ENCODE measurements at regions not wholly inside any gene's neighbourhood (a gene's known extent, or its start where the extent isn't known, plus 50 kb on each side); places are given as distances from the start of the nearest gene placed in this dataset.

DNA sequence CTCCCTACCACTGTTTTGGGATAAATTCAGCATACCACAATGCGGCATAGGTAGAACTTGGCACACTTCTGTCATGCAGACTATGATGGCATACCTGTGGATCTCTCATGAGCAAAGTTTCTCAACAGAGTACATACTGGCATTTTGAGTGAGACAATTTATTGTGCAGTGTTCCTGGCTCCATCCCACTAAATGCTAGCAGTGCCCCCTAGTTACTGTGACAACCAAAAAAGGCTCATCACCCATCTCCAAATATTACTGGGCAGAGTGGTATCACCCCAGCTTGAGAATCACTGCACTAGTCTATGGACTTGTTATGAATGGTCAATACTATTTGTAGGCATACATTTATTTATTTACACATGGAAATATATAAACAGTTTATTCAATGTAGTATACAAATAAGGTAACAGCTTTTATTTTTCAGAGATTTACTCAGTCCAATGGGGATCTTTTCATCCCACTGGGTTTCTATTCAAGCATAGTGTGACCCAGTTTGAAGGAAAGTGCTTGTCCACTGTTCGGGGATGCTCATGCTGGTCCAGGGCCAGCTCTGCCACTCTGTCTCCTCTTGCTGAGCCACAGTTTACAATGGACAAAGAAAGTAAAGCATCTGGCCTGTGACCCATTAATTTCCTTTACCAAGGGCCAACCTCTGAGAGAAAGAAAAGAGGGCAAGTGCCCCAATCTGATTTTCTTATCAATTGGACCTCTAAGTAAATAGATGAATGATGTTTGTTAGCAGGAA lies 81.0 kb upstream of the IL2 start:
- TF ChIP-seq, protein P1, sequence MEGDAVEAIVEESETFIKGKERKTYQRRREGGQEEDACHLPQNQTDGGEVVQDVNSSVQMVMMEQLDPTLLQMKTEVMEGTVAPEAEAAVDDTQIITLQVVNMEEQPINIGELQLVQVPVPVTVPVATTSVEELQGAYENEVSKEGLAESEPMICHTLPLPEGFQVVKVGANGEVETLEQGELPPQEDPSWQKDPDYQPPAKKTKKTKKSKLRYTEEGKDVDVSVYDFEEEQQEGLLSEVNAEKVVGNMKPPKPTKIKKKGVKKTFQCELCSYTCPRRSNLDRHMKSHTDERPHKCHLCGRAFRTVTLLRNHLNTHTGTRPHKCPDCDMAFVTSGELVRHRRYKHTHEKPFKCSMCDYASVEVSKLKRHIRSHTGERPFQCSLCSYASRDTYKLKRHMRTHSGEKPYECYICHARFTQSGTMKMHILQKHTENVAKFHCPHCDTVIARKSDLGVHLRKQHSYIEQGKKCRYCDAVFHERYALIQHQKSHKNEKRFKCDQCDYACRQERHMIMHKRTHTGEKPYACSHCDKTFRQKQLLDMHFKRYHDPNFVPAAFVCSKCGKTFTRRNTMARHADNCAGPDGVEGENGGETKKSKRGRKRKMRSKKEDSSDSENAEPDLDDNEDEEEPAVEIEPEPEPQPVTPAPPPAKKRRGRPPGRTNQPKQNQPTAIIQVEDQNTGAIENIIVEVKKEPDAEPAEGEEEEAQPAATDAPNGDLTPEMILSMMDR (conservative IDR thresholded peaks at IDR 0.05; ENCODE audit: low read length): peak; percentile 15; the same call in 1 of the 2 replicates
- TF ChIP-seq EZH2phosphoT487 (IDR thresholded peaks at IDR 0.05; ENCODE audit: borderline replicate concordance): no peak

Data from Loucy (cell line).